IMR-90 (cell line): ENCODE measurements at regions not wholly inside any gene's neighbourhood (a gene's known extent, or its start where the extent isn't known, plus 50 kb on each side); places are given as distances from the start of the nearest gene placed in this dataset.

ENCODE experiments used
- ATAC-seq: fragments of 200-7000 bp; cut with Tn5 transposase; 2 replicates; pipeline ENCODE4 v1.9.1; 2020; ENCODE audit warnings: low read depth, mild to moderate bottlenecking, moderate library complexity
- BruUV-seq: library from RNA; stranded (reverse); fragments of 400-500 nt; replicated peaks from 2 replicates; lab custom pipeline; 2021; lab: Mats Ljungman, UMichigan
- CTCF ChIA-PET: fragments of 300-600 bp; formaldehyde crosslinking; extraction: SDS; loops from one replicate; lab custom pipeline; 2021; ENCODE audit warnings: antibody characterized with exemption; lab: Yijun Ruan, JAX
- POLR2A ChIA-PET: fragments of 300-600 bp; sonication (Branson Sonifier 250); formaldehyde crosslinking; loops from one replicate; lab custom pipeline; 2022; ENCODE audit warnings: antibody characterized with exemption; ENCODE audit not compliant: unreplicated experiment; lab: Charles Lee
- DNase-seq: peaks from one replicate; pipeline ENCODE4 v3.0.0; 2013
- H2AFZ ChIP-seq: replicated peaks from 2 replicates; pipeline ENCODE3; 2013; ENCODE audit warnings: low read length, mild to moderate bottlenecking; ENCODE audit not compliant: poor library complexity
- H2AK5ac ChIP-seq: 2 replicates; pipeline ENCODE4 v1.6.1; 2013; ENCODE audit warnings: low read depth, low read length, inconsistent platforms
- H2AK9ac ChIP-seq: replicated peaks from 2 replicates; pipeline ENCODE3; 2013; ENCODE audit warnings: mild to moderate bottlenecking, low read depth, low read length, moderate library complexity; ENCODE audit not compliant: poor library complexity
- H2BK120ac ChIP-seq: 2 replicates; pipeline ENCODE4 v1.6.1; 2013; ENCODE audit warnings: low read depth, low read length, inconsistent platforms
- H2BK15ac ChIP-seq: 3 replicates; pipeline ENCODE4 v1.6.1; 2013; ENCODE audit warnings: low read depth, low read length, inconsistent platforms
- H2BK20ac ChIP-seq: 2 replicates; pipeline ENCODE4 v1.6.1; 2013; ENCODE audit warnings: low read depth, mild to moderate bottlenecking, inconsistent platforms, low read length, moderate library complexity
- H2BK5ac ChIP-seq: 2 replicates; pipeline ENCODE4 v1.6.1; 2013; ENCODE audit warnings: mild to moderate bottlenecking, low read depth, low read length, inconsistent platforms; ENCODE audit not compliant: poor library complexity, severe bottlenecking
- H3K14ac ChIP-seq: replicated peaks from 2 replicates; pipeline ENCODE4 v1.6.1; 2013; ENCODE audit warnings: low read depth, low read length, inconsistent platforms
- H3K18ac ChIP-seq: 2 replicates; pipeline ENCODE4 v1.6.1; 2013; ENCODE audit warnings: low read depth, low read length, control low read depth
- H3K23ac ChIP-seq: 2 replicates; pipeline ENCODE4 v1.6.1; 2013; ENCODE audit warnings: low read depth, low read length, inconsistent platforms
- H3K27ac ChIP-seq: 2 replicates; pipeline ENCODE4 v1.5.1; 2013; ENCODE audit warnings: mild to moderate bottlenecking, control low read depth, low read length; ENCODE audit not compliant: insufficient read depth
- H3K27me3 ChIP-seq: 2 replicates; pipeline ENCODE4 v1.6.1; 2013; ENCODE audit warnings: low read length; ENCODE audit not compliant: control insufficient read depth, insufficient read depth
- H3K36me3 ChIP-seq: 2 replicates; pipeline ENCODE4 v1.6.1; 2013; ENCODE audit warnings: low read length, mixed read lengths; ENCODE audit not compliant: control insufficient read depth, insufficient read depth
- H3K4ac ChIP-seq: 2 replicates; pipeline ENCODE4 v1.6.1; 2013; ENCODE audit warnings: low read depth, low read length, inconsistent platforms
- H3K4me1 ChIP-seq: 2 replicates; pipeline ENCODE4 v1.6.1; 2013; ENCODE audit warnings: low read length, mixed read lengths; ENCODE audit not compliant: control insufficient read depth, insufficient read depth
- H3K4me2 ChIP-seq: 2 replicates; pipeline ENCODE4 v1.6.1; 2013; ENCODE audit warnings: low read depth, mild to moderate bottlenecking, control low read depth, low read length, moderate library complexity
- H3K4me3 ChIP-seq: 2 replicates; pipeline ENCODE4 v1.5.1; 2013; ENCODE audit warnings: low read depth, mild to moderate bottlenecking, control low read depth, low read length, moderate library complexity; ENCODE audit not compliant: insufficient read depth
- H3K56ac ChIP-seq: 2 replicates; pipeline ENCODE4 v1.6.1; 2013; ENCODE audit warnings: low read length, inconsistent platforms; ENCODE audit not compliant: insufficient read depth; ENCODE audit errors: extremely low read depth
- H3K79me1 ChIP-seq, 2 experiments: 2 replicates each; pipeline ENCODE4 v1.6.1; 2013; ENCODE audit warnings: low read length in 2 of 2, inconsistent platforms in 1 of 2, low read depth in 1 of 2
- H3K9ac ChIP-seq: 2 replicates; pipeline ENCODE4 v1.6.1; 2013; ENCODE audit warnings: low read depth, low read length, control low read depth
- H3K9me1 ChIP-seq: 2 replicates; pipeline ENCODE4 v1.6.1; 2013; ENCODE audit warnings: low read length, inconsistent platforms; ENCODE audit not compliant: insufficient read depth
- H3K9me3 ChIP-seq: 2 replicates; pipeline ENCODE4 v1.6.1; 2013; ENCODE audit warnings: low read length; ENCODE audit not compliant: control insufficient read depth, insufficient read depth
- H4K20me1 ChIP-seq: 2 replicates; pipeline ENCODE4 v1.6.1; 2013; ENCODE audit warnings: low read length, inconsistent platforms; ENCODE audit not compliant: insufficient read depth
- H4K5ac ChIP-seq: 2 replicates; pipeline ENCODE4 v1.6.1; 2013; ENCODE audit warnings: mild to moderate bottlenecking, low read depth, low read length, control low read depth
- H4K8ac ChIP-seq, 2 experiments: 2 replicates each; pipeline ENCODE4 v1.6.1; 2013; ENCODE audit warnings: low read depth in 2 of 2, low read length in 2 of 2, control low read depth in 1 of 2, inconsistent platforms in 1 of 2
- H4K91ac ChIP-seq: 2 replicates; pipeline ENCODE4 v1.6.1; 2013; ENCODE audit warnings: low read depth, low read length, inconsistent platforms; ENCODE audit not compliant: insufficient read depth
- MAFK ChIP-seq: IDR thresholded peaks from 2 replicates; pipeline ENCODE4 v1.6.1; 2012; ENCODE audit warnings: low read depth, low read length, improper control_type of control experiment
- USF2 ChIP-seq: fragments of 150-350 bp; IDR thresholded peaks from 2 replicates; pipeline ENCODE4 v1.6.1; 2017; ENCODE audit warnings: mild to moderate bottlenecking, antibody characterized with exemption, low read length, low read depth
- WGBS, 2 experiments: methylation state at CpG; one replicate each; pipeline versions ENCODE4 v1.1.5 to v1.1.7; 2013; ENCODE audit warnings: missing lambda C conversion rate in 2 of 2; ENCODE audit not compliant: insufficient read length in 1 of 2; ENCODE audit errors: extremely low coverage in 2 of 2; 5-methylcytosine and 5-hydroxymethylcytosine counted together
- dilution Hi-C: fragments of 300-500 bp; cut with HindIII; formaldehyde crosslinking; loops from one replicate; pipeline ENCODE4 v1.14.3; 2018; ENCODE audit warnings: low sequenced_read_pairs; ENCODE audit not compliant: unreplicated experiment
- in situ Hi-C: fragments of 300-500 bp; cut with MboI; formaldehyde crosslinking; loops from 3 replicates; pipeline ENCODE4 v1.14.3; 2019; ENCODE audit warnings: low sequenced_read_pairs, inconsistent platforms, mixed read lengths
- intact Hi-C: fragments of 100-400 bp; cut with micrococcal nuclease; formaldehyde crosslinking; loops from 2 replicates; pipeline ENCODE4 v1.10.0; 2022

GRCh38 chr1:227403535-227403934 is 85.2 kb upstream of the CDC42BPA start:
- Histone ChIP-seq H3K56ac (no peak overlapping the region), H3K9me1 (no peaks in the 10 kb centered on the region), H4K91ac (no peak overlapping the region), H3K79me1 (no peaks in the 10 kb centered on the region), H3K27me3 (no peaks in the 10 kb centered on the region), H4K20me1 (no peaks in the 10 kb centered on the region), H3K23ac (no peak overlapping the region), H3K36me3 (no peaks in the 10 kb centered on the region), H3K4me1 (no peaks in the 10 kb centered on the region), H2BK120ac (no peak overlapping the region), H3K4ac (no peak overlapping the region), H4K8ac (no peak overlapping the region), H3K4me3 (no peak overlapping the region), H3K9ac (no peak overlapping the region), H3K9me3 (no peaks in the 10 kb centered on the region), H2AFZ (no peak overlapping the region), H2BK15ac (no peak overlapping the region), H2AK9ac (no peak overlapping the region), H3K18ac (no peak overlapping the region), H4K5ac (no peak overlapping the region), H3K27ac (no peak overlapping the region), H2BK5ac (no peak overlapping the region), H2AK5ac (no peak overlapping the region), H3K14ac (no peak overlapping the region), H3K4me2 (no peak overlapping the region), H2BK20ac (no peak overlapping the region)
- POLR2A ChIA-PET = no interaction called here
- dilution Hi-C loops = no loop called here
- CTCF ChIA-PET = no interaction called here
- ATAC-seq (no peak), DNase-seq (no peak)
- in situ Hi-C loops = no loop called here
- no peak for TF ChIP-seq USF2
- no peak for TF ChIP-seq MAFK
- intact Hi-C loops = no loop called here
- BruUV-seq = no TSS peak
- no CpG with 5 or more reads among the region's 5 CpGs for WGBS, 2 experiments
